GM12875 (cell line): ENCODE measurements at regions not wholly inside any gene's neighbourhood (a gene's known extent, or its start where the extent isn't known, plus 50 kb on each side); places are given as distances from the start of the nearest gene placed in this dataset.
"Not testable (repeated sequence)": the region's sequence is repeated elsewhere in the genome, so short reads cannot be mapped to it uniquely, and the experiment has no call there.

Experiments
- H3K4me3 ChIP-seq: one replicate; pipeline ENCODE4 v1.5.1; 2011; ENCODE audit warnings: low read depth, low read length, control low read depth
- TF ChIP-seq, protein P1 (sequence below): IDR thresholded peaks from 2 replicates; pipeline ENCODE4 v1.5.1; 2011; ENCODE audit warnings: low read depth, mild to moderate bottlenecking, control low read depth, inconsistent platforms, low read length, moderate library complexity, borderline replicate concordance; ENCODE audit not compliant: insufficient read depth

DNA sequence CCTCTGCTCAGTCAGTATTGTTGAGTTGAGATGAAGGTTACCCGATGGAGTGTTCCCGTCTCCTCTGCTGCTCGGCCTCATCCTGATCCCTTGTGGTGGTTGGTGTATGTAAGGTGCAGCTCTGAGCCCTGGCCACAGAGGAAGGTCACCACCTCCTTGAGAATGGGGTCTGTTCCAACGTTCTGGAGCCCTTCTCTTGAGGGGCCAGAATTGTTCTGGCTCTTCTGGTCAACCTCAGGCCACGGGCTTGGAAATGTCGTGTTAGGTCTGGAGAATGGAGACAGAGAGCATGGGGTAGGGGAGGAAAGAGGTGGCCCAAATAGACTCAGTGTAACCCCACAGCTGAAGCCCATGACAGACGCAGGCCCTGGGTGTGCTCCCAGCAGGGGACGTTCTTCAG, 62.3 kb upstream of the ETV3 start:
- H3K4me3 ChIP-seq = no peak overlapping the region
- TF ChIP-seq, protein P1, sequence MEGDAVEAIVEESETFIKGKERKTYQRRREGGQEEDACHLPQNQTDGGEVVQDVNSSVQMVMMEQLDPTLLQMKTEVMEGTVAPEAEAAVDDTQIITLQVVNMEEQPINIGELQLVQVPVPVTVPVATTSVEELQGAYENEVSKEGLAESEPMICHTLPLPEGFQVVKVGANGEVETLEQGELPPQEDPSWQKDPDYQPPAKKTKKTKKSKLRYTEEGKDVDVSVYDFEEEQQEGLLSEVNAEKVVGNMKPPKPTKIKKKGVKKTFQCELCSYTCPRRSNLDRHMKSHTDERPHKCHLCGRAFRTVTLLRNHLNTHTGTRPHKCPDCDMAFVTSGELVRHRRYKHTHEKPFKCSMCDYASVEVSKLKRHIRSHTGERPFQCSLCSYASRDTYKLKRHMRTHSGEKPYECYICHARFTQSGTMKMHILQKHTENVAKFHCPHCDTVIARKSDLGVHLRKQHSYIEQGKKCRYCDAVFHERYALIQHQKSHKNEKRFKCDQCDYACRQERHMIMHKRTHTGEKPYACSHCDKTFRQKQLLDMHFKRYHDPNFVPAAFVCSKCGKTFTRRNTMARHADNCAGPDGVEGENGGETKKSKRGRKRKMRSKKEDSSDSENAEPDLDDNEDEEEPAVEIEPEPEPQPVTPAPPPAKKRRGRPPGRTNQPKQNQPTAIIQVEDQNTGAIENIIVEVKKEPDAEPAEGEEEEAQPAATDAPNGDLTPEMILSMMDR = no peak

DNA sequence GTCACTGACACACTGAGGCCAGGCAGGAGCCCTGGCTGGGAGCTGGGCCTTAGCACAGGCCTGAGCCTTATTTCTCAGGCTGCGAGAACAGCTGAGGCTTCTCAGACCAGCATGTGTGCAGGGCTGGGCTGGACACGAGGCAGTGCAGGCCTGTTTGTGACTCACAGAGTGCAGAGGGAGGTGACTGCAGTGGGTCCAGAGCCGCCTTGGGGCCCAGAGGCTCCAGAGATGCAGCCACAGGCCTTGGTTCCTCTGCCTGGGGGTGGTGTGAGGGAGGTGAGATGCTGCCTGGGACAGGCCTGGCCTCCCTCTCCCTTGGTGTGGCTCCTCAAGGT, 61.2 kb upstream of the ETV3 start:
- H3K4me3 ChIP-seq = no peak overlapping the region
- TF ChIP-seq, protein P1 = no peak

DNA sequence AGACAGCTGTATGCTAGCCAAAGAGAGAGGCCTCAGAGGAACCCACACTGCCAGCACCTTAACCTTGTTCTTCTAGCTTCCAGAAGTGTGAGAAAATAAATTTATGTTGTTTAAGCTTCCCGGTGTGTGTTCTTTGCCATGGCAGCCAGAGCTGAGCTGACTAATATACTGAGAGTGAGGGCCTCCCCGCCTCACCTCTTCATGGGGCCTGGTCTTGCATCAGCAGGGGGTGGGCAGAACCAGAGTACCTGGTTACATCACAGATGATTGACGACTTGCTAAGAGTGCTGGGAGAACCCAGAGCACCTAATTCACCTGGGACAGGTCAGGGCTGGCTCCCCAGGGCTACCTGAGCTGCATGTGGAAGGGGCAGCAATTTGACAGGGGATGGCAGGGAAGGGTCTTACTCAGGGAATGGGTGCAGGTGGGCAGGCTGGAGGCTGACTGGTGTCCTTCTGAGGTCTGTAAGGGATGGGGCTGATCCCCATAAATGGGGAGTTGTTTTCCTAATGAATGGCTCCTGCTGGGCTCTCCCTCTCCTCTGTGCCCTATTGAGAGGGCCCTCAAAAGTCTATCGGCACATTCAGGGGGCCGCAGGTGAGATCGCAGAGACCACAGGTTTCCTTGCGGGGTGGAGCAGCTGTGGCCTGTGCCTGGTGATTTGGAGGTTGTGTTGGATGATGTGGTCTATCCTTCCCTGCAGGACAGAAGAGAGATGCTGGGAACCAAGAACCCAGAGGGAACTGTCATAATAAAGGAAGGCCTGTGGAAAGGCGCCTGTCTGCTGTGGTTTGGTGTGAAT, 60.6 kb upstream of the ETV3 start:
- TF ChIP-seq, protein P1 = no peak
- no peak overlapping the region for H3K4me3 ChIP-seq

DNA sequence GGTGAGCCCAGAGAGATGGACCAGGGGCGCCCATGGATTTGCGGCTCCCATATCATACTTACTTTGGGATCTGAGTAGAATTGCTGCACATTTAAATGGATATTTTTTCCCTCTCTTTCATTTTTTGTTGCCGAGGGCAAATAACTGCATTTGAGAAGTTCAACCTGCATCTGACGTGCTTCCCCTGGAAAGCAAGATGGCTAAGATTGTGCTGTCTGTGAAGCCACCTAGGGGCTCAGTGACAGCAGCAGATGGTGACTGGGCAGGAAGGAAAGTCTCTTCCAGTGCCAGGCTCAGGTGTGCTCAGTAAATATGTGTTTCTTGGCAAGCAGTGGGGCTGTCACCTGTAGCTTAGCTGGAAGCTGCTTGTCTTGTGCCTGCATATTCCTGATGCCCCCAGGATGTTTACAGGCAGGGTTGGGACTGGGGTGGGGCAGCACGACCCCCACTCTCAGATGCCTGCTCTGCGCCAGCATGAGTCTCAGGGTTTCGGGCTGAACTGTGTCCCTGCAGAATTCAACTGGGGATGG, 59.8 kb upstream of the ETV3 start:
- TF ChIP-seq, protein P1 = no peak
- H3K4me3 ChIP-seq = no peak overlapping the region

DNA sequence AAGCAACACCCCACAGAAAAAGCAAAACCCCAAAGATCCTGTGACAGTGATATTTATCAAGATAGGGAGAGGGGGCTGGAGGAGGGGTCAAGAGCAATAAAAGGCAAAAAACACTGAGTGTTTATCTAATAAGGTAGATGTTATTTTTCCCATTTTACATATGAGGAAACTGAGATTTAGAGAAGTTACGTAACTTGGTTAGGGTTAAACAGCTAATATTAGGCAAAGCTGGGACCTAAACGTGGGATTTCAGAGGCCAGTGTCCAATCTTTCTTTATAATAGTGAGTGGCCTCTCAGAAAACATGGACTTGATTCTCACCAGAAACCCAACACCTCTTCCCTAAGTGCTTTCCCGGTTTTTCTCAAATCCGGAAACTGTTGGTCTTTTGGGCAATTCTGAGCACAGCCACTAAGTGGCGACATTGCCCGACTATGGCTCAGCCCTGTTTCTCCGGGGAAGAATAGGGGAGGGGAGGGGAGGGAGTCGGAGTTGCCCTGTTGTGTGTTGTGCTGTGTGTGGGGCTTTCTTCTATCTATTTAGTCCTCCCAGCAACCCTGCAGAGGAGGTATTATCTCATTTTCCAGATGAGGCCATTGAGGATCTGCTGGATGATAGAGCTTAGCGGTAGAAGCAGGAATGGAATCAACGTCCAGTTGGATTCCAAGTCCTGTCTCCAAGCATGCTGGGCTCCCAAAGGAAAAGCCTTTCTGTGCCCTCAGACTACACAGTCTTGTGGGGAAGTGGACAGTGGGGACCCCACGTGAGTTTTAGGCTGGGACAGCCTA, 58.7 kb upstream of the ETV3 start:
- H3K4me3 ChIP-seq = not testable (repeated sequence)
- TF ChIP-seq, protein P1 = 0 out of 2 replicates have a peak, but pooled peaks have one; percentile 21

DNA sequence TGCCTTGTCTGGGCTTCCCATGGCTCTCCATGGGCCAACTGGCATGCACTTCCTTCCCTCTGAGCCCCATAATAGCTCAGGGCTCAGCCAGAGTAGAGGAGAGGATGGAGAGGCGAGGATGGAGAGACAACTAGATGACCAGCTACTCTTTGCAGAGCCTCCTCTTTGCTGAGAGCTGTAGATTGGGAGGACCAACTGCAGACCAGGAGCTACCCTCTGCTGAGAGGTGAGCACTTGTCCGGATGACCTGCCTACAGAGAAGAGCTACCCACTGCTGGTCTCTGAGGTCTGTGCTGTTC, 58.0 kb upstream of the ETV3 start:
- H3K4me3 ChIP-seq = no peak overlapping the region
- TF ChIP-seq, protein P1 = no peak

DNA sequence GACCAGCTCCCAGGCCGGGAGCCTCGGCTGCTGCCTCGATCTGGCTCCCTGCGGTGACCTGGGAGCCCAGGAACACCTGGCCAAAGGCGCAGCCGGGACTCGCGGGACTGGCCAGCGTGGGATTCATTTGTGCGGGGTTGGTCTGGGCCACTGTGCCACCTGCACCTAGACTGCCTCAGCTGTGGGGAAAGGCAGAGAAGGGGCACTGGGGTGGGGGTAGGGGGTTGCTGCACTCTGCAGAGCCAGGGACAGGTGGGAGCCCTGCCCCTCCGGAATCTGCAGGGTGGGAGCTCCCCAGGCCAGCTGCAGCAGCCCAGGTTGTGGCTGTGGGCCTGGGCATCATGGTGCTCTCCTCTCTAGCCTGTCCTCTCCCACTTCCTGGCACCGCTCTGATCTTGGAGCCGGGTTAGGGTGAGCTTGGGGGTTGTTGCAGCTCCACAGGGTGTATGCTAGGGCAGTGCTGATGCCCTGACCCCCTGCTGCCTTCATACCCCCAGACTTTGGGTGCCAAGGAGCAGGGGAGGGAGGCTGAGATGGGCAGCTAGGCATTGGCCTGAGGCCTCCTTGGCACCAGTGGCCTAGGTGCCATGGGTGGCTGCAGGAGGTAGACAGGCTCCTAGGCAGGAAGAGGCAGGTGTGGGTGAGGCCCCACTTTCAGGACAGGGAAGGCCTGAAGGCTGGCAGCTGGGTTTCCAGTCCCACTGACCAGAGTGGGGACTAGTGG, 57.5 kb upstream of the ETV3 start:
- TF ChIP-seq, protein P1 = no peak
- no peak overlapping the region for H3K4me3 ChIP-seq
